GM19395 (cell line): ENCODE measurements at regions not wholly inside any gene's neighbourhood (a gene's known extent, or its start where the extent isn't known, plus 50 kb on each side); places are given as distances from the start of the nearest gene placed in this dataset.

Source experiments
- ATAC-seq: cut with Tn5 transposase; IDR thresholded peaks from one replicate; pipeline ENCODE4 v1.9.1; 2021; ENCODE audit warnings: mild to moderate bottlenecking, moderate library complexity; ENCODE audit not compliant: unreplicated experiment

GRCh38 chr1:172883387-172883791 lies 167.4 kb downstream of the TNFSF18 start:
- ATAC-seq: peak; percentile 85

- peak; percentile 38 for ATAC-seq
These were observed 166.9 kb downstream of the TNFSF18 start for GRCh38 chr1:172883844-172884243.

GRCh38 chr1:172885411-172885810 lies 165.3 kb downstream of the TNFSF18 start:
- no peak for ATAC-seq

GRCh38 chr1:172885971-172886370 lies 164.8 kb downstream of the TNFSF18 start:
- ATAC-seq: no peak

- no peak for ATAC-seq
These were observed 163.6 kb downstream of the TNFSF18 start for GRCh38 chr1:172887162-172887561.

- ATAC-seq: no peak
These were observed 157.4 kb downstream of the TNFSF18 start for GRCh38 chr1:172893146-172893841.

GRCh38 chr1:172894349-172895049 lies 156.2 kb downstream of the TNFSF18 start:
- ATAC-seq: peak; percentile 25

GRCh38 chr1:172895050-172895460 lies 155.7 kb downstream of the TNFSF18 start:
- peak; percentile 85 for ATAC-seq

- no peak for ATAC-seq
These were observed 155.0 kb downstream of the TNFSF18 start for GRCh38 chr1:172895761-172896160.

GRCh38 chr1:172897738-172898137 lies 153.0 kb downstream of the TNFSF18 start:
- no peak for ATAC-seq

GRCh38 chr1:172898866-172899265 lies 151.9 kb downstream of the TNFSF18 start:
- ATAC-seq: no peak

GRCh38 chr1:172900376-172900997 lies 150.3 kb downstream of the TNFSF18 start:
- ATAC-seq: no peak

- ATAC-seq: no peak
These were observed 148.5 kb downstream of the TNFSF18 start for GRCh38 chr1:172902200-172902599.

GRCh38 chr1:172902861-172903381 lies 147.8 kb downstream of the TNFSF18 start:
- ATAC-seq: no peak

- ATAC-seq: no peak
These were observed 147.0 kb downstream of the TNFSF18 start for GRCh38 chr1:172903581-172904220.

- no peak for ATAC-seq
These were observed 145.3 kb downstream of the TNFSF18 start for GRCh38 chr1:172905452-172905851.

GRCh38 chr1:172906778-172907592 lies 143.8 kb downstream of the TNFSF18 start:
- ATAC-seq: no peak

- no peak for ATAC-seq
These were observed 142.9 kb downstream of the TNFSF18 start for GRCh38 chr1:172907834-172908326.

GRCh38 chr1:172909606-172910326 lies 141.0 kb downstream of the TNFSF18 start:
- ATAC-seq: no peak
